ENCODE measurements at regions not wholly inside any gene's neighbourhood (a gene's known extent, or its start where the extent isn't known, plus 50 kb on each side); places are given as distances from the start of the nearest gene placed in this dataset.

GRCh38 chr3:193847402-193847801 lies 254.4 kb downstream of the OPA1 start:
- TF ChIP-seq, protein P1, sequence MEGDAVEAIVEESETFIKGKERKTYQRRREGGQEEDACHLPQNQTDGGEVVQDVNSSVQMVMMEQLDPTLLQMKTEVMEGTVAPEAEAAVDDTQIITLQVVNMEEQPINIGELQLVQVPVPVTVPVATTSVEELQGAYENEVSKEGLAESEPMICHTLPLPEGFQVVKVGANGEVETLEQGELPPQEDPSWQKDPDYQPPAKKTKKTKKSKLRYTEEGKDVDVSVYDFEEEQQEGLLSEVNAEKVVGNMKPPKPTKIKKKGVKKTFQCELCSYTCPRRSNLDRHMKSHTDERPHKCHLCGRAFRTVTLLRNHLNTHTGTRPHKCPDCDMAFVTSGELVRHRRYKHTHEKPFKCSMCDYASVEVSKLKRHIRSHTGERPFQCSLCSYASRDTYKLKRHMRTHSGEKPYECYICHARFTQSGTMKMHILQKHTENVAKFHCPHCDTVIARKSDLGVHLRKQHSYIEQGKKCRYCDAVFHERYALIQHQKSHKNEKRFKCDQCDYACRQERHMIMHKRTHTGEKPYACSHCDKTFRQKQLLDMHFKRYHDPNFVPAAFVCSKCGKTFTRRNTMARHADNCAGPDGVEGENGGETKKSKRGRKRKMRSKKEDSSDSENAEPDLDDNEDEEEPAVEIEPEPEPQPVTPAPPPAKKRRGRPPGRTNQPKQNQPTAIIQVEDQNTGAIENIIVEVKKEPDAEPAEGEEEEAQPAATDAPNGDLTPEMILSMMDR (IDR thresholded peaks at IDR 0.05): no peak
- TF ChIP-seq POLR2A (IDR thresholded peaks at IDR 0.05): no peak

All from lower leg skin (tissue), 3 donors.